NT2/D1 (cell line): ENCODE measurements at regions not wholly inside any gene's neighbourhood (a gene's known extent, or its start where the extent isn't known, plus 50 kb on each side); places are given as distances from the start of the nearest gene placed in this dataset.

Source experiments
- YY1 ChIP-seq: IDR thresholded peaks from 2 replicates; pipeline ENCODE4 v1.6.1; 2011; ENCODE audit not compliant: insufficient read length, insufficient read depth
- ZNF274 ChIP-seq: IDR thresholded peaks from 2 replicates; pipeline ENCODE4 v1.6.1; 2011; ENCODE audit warnings: mild to moderate bottlenecking, low read depth, low read length

DNA sequence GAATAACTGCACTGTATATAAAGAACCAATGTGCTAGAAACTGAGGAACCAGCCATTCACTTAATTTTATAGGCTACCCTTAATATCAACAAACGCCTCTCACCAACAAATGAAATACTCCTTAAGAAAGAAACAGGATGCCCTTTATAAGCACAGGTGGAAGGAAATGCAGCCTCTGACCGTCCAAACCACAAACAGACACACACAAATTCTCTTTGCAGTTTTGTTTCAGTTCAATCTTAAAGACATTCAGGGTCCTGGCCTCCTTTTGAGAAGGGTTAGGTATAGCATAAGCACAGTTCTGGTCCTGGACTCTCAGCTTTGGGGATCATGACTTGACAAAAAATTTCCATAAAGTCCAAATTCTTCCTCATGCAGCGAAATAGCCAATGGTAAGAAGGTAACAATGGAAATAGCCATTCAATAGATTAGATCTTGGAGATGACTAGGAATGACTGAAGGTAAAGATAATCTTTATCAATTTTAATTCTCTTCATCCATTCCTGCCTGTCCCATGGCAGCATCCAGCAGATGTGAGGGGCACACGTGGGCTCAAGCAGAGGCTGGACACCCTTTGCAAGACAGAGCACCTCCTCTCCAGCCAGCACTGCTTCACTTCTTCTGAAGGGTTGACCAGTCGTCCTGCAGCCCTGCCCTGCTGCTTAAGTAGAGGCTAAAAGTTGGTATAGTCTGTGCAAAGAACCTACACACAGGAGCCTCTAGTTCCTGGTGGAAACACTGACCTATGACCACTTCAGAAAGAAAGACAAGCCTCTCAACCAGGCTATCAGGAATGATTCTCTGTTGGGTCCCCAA, 123.9 kb downstream of the CD83 start:
- TF ChIP-seq YY1 (no peak), ZNF274 (no peak)
